ENCODE measurements at regions not wholly inside any gene's neighbourhood (a gene's known extent, or its start where the extent isn't known, plus 50 kb on each side); places are given as distances from the start of the nearest gene placed in this dataset.
"Not testable (repeated sequence)": the region's sequence is repeated elsewhere in the genome, so short reads cannot be mapped to it uniquely, and the experiment has no call there.

DNA sequence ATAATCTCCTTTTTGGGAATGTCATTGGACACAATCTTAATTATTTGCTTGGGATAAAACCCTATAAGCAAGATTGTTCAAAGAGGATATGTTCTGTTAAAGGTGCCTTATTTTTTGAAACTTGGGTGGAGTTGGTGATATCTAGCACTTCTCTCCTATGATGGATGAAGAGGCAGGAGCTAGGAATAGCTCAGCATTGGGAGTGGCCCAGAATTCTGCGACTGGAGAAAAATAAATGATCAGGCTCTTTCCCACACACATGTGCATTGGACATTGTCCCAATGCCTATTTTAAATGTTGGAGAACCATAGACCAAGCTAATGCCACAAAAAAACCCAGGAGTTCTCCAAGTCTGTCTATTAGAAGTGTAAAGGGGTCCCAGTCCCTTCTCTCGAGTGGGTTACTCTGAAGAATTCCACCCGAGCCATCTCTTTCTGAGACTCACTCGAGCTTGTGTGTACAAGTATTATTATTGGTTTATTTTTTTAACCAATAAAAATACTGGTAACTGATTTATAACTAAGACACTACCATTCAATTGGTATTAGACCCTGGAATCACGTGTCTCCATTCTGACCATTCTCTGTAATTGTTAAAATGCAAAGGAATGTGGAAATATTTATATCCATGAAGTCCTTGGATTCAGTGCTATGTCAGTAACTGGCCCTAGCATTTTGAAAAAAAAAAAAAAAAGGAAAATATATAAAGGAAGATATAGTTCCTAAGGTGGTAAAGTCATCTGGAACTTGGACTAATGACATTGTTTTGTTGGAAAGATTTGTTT is 437.5 kb upstream of the TMEM132C start:
- no peak for DNase-seq

DNA sequence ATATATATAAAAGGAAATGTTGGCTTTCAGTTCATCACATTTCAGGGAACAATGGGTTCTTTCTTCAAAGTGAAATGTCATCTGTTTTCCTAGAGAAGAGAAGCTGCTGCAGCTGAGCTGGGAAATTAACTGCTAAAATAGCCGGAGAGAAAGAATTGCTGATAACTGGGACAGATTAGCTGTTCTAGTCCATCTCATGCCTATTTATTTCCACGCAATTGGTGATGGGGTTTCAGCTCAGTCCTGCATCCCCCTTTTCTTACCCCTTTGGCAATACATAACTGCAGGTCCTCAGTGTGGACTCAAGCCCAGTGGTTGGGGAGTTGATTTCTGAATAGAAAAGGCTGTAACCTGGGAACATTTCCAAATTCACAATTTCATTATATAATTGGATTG is 436.9 kb upstream of the TMEM132C start:
- DNase-seq, result no peak

DNA sequence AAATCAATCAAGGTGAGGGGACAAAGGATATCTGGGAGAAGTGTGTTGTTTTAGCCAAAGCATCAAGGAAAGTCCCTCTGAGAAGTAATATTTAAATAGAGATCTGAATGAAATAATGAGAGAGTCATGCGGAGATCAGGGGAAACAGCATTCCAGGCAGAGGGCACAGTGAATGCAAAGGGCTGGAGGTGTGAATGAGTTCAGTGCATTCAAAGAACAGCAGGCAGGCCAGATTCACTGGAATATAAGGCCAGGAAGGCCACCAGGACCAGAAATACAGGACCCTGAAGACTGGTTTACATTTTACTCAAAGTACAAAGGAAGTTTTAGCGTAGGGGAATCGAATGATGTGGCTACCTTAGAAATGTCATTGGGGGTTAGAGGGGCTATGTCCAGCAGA is 436.2 kb upstream of the TMEM132C start:
- DNase-seq, result no peak

DNA sequence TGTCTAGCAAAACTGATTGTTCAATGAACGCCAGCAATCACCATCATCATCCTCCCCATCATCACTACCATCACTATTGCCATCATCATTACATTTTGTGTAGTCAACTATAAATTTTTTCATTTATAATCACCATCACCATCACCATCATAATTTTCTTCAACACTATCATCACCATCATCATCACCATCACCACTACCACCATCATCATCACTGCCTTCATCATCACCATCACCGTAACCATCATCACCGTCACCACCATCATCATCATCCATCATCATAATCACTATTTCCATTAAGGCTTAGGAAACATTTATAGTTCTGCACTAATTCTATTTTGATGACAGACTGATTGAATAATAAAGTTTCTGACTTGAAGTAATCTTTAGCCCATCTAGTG is 434.8 kb upstream of the TMEM132C start:
- no peak for DNase-seq

DNA sequence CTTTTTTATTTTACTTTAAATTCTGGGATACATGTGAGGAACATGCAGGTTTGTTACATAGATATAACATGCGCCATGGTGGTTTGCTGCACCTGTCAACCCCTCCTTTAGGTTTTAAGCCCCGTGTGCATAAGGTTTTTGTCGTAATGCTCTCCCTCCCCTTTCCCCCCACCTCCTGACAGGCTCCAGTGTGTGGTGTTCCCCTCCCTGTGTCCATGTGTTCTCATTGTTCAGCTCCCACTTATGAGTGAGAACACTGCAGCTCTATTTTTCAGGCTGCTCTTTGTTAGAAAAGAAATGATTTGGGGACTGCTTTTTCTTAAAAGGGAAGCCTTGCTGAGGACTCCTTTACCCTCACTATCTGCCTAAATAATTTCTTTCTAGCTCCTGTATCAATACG is 430.2 kb upstream of the TMEM132C start:
- DNase-seq, result not testable (repeated sequence)

DNA sequence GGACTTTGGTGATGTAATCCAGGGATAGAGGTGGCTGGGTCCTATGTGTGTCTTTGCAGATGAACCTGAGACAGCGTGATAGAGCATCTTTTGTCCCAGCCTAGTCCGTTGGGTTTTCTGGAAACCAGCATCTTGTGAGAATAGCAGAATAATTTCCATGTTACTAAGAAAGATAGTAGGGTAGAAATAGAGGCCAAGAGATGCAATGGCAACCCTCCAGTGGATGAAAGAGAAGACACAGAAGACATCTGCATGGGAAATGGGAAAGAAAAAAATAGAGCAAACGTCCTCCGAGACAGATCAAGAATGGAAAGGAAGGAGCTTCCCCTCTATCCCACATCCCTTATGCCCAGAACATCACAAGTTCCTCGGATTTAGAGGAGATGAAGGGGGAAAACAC is 409.3 kb upstream of the TMEM132C start:
- no peak for DNase-seq

DNA sequence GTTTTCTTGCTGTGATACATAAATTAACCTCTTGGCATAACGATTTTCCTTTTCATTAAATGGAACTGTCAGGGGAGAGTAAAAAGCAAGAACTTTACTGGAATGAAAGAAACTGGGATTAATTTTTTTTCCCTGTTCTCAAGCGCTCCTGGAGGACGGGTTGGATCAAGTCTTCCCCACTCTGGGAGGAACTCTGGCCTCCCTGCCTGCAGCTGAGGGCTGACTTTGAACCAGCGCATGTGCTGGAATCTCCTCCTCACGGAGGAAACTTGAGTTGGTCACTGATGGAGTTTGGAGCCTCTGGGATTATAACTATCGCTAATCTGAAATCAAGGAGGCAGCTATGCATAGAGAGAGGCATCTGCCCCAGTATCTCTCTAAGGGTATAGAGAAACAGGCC is 406.4 kb upstream of the TMEM132C start:
- no peak for DNase-seq

DNA sequence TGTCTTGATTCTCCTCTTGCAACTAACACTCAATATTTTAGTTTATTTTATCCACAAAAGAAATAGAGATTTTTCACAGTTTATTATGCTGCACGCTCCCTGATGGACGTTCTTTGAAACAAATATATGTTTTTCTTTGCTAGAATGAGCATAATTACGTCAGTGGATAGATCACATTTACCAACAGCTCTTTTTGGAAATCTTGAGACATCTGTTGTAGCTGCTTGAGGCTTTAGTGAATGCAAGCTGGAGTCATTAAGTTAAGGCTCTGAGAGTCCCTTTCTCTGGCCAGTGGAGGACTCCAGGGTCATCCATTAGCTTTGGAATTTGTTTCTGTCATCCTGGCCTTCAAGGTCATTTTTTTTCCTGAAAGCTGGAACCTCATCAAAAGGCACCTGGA is 405.6 kb upstream of the TMEM132C start:
- DNase-seq, result no peak

DNA sequence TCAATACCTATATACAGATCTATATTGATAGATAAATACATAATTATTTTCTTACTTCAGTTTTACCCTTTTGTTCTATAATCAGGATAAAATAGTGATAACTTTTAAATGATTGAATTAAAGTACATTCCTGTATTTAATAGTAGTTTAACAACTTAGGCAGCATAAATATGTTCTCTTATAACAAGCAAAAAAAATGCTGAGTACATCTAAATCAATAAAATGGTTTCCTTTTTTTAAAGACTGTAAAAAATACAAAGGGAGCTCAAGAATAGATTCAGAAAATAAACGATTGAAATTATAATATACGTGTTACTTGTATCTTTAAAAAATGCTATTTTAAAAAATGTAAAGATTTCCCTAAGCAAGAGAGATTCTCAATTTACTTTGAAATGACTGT is 393.7 kb upstream of the TMEM132C start:
- DNase-seq, result no peak

DNA sequence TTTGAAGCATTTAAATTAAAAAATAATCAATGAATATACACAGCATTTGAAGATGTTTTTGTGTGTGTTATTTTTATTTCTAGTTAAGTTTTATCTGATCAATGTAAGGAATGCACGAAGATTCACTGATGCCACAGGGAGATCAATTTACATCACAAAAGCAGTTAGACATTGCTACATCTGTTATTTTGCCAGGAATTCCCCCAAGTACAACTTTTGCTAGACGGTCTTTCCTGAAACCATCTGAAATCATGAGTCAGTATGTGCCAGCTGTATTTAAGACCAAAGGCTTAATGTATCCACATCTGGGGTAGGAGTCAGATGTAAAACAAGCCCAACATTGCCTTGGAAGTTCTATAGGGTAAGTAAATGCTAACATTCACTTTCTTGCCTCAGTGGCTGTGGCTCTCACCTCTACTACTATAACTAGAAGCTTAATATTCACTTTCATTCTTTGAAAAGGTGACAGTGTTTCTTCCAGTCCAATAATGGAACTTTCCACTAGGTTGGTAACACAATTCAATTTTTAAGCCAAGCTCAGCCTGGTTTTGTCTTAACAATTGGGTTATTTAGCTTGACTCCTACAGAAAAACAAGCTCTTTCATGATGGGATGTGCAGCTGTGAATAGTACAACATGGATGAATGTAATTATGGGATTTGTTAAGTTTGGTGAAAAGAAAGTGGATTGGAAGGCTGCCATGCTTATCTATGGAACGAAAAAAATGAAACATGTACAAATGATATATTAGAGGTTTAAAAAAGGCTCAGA is 385.4 kb upstream of the TMEM132C start:
- DNase-seq, result no peak

DNA sequence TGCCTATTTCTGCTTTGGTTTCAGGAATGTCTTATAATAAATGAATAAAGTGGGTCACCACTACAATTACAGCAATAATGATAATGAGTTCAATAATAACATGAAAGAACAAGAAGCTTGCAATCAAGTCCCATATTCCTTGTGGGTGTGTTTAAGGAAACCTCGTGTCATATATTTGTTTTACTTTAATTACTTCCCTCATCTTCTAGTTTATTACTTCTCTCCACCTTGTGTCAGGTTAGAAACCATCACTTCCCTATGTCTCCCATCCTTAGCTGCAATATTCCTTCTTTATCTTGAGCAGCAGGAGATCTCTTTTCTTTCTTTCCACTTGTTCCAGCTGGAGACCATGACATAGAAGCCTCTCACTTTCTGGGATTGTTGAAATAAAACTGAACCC is 384.0 kb upstream of the TMEM132C start:
- no peak for DNase-seq

DNA sequence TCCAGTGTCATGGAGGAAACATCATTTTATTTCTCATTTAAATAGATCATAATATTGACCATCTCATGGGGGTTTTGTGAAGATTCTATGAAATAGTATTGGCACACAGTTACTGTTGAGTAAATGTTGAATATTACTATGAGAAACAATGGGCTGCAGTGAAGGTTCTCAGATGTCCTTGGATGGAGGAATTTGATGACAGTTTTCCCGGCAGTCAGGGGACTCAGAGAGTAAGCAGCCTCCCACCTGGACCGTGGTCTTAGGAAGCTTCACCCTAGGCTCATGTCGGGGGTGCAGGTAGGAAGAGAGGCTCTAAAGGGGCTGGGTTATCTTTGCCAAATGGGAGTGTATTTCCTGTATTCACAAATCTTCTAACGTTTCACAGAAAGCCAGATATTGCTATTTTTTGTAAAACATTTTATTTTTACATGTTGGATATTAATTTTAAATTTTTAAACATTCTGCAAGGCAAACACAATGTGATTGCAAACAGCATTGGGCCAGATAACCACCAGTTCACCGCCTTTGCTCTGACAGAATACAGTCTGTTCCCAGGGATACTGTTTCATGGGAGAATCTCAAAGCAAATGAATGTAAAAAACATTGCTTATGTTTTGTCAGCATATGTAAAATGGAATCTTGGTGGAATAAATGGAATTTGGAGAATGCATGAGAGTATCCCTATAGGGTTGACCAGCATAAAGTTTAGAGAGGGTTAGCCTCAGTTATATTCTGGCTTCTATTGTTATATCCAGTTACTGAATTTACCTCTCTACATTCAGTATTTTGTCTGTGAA is 380.8 kb upstream of the TMEM132C start:
- no peak for DNase-seq

DNA sequence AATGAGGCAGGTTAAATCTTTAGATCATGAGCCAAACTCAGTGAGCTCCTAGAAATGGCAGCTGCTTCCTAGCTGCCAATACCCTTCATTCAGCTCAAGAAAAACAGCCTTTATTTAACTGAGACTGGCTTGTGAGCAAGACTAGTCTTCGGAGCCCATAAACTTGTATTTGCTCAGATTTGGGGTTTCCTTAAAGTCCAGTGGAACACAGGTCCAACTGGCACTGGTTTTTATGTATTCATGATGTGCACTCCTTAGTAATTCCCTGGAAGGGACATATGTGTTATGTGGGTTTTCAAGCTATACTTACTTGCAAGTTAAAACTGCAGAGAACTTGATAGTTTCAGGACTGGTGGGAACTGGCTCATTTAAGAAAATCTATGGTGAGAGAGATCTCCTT is 380.1 kb upstream of the TMEM132C start:
- DNase-seq, result no peak

DNA sequence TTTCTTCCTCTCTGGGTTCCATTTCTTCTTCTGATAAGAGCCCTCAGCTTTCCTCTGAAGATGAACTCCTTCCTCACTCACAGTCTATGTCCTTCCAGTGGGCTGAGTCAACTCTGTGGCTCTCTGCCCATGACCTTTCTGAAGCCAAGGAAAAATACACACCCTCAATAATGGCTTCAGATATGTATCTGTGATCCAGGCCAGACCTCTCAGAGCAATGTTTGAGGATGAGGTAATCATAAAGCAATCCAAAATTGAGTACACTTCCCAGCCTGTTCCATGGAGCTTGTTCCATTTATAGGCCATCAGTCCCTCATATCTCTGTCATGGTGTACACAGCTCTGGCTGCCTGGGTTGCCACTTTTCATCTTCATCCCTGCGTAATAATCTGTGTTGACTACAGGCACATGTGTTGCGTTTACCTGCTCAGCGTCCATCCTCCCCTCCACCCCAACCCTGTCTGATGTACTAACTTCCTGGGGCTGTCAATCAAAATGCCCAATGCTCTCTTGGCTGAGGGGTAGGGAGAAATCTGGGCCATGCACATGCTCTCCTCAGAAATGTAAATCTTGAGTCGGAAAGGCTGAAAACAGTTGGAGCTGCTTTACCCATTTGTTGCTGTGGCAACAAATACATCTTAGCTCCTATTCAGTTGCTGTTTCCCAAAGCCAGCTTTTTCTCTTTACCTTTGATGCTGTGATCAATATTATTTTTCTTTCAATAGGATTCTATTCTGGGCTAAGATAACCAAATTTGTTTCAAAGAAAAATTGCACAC is 377.8 kb upstream of the TMEM132C start:
- DNase-seq, result no peak

DNA sequence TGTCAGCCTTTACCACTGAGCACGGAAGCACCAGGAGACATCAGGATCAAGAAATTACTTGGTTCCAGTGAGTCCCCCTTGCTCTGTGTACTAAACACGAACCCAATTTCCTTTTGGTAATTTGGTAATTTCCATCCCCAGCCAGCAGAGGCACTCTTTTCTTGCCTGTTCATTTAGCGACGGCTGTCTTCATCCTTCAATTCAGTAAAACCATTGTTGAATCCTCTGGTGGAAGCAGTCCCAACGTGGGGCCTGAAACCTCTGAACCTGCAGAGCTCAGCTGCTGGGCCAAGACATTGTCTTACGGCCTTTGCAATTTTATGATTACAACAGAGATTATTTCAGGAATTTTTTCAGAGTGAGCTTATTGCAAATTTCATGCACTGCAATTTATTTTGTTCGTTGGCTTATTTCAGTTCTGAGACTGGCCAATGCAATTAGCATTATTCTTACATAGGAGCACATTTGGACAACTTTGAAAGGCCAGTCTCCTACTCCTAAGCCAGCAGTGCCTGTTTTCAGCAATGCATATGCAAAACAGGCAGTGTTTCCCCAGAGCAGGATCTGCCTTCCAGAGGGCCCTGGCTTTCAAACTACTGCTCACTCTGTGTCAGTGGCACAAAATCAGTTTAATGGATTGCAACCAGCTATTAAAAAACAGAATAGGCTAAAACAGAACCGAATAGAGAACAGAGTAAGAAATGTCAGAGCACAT is 372.9 kb upstream of the TMEM132C start:
- DNase-seq, result no peak

DNA sequence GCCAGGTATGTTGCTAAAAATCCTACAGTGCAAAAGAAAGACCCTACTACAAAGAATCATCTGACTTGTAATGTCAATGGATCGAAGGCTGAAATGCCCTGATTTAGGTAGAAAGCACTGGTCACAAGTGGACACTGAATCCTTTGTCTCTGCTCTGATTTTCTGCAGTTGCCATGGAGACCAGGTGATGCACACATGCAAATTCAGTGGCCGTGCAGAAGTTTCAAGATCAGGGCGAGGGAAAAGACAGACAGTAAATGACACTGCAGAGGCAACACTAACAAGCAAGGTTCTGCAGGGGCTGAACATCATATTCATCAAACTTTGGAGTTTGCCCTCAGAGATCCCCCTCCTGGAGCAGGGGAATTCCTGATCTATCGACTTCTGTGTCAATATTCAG is 370.3 kb upstream of the TMEM132C start:
- no peak for DNase-seq

DNA sequence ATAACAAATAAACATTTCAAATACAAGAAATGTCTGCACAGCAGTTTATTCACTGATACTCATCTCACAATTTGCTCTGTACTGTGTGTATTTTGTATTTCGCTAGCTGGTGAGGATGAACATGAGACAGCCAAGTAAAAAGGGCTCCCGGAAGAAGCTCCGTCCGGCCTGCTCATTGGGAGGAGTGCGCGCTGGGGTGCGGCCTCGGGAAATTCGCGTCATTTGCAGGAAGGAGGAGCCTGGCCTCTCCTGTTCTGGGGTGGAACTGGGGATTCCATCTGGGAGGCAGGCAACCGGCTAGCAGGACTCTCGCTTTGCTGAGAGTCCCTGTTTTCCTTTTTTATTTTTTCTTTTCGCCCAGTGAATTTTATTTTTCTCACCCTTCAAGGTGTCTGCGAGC is 368.4 kb upstream of the TMEM132C start:
- DNase-seq, result no peak

DNA sequence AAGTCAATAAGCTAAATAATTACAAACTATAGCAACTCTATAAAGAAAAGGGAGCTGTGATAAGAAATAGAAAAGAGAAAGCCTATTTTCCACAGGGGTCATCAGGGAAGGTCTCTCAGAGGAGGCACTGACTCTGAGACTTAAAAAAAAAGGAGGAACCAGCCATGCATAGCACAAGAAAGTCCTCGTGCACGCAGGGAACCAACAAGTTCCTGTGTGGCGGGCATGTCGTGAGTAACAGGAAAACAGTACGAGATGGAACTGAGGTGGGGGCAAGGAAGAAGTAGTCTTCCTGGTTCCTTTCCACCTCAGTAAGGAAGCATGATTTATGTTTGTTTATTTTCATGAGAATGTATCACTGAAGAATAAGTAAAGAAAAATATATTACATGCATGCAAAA is 367.0 kb upstream of the TMEM132C start:
- DNase-seq, result no peak

DNA sequence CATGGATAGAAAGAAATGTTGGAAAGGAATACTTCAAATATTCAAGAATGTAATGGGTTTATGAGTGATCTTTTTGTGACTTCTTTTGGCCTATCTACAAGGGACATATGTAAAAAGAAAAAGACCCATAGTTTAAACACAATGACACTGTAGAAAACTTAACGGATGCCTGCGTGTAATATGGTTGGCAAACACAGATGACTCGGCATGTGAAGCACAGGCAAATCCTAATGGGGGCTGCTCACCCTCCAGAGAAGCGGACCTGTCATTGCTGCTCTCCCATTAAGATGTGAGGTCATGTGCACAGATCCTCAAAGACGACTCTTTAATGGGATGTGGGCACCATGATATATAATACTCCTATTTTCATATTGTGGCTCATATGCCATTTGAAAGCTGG is 366.6 kb upstream of the TMEM132C start:
- no peak for DNase-seq

DNA sequence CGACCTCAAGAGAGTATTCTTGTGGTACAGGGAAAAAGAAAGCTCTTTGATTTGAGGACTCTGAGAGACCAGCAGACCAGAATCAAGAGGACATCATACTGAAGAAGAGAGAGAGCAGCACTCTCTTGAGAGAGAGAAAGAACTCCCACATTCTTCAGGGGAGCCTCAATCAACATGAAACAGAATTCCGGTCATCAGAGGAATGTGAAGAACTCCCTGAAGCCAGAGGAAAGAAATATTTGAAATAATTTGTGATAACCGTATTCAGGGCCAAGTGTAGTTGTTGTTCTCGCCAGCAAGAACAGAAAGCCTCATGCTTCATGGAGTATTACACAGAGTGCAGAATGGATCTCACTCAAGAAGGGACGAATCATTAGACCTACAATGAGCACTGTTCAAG is 363.8 kb upstream of the TMEM132C start:
- no peak for DNase-seq

DNA sequence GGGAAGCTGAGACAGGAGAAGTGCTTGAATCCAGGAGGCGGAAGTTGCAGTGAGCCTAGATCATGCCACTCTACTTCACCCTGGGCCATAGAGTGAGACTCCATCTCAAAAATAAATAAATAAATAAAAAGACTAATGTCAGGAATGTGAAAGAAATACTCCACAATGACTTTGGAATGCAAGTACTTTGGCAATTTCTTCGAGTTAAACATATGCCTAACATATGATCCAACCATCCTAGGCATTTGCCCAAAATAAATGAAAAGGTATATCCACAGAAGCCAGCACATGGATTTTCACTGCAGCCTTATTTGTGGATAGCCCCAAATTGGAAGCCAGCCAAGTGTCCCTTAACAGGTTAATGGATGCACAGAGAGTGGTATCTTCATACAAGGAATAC is 357.9 kb upstream of the TMEM132C start:
- DNase-seq, result no peak

DNA sequence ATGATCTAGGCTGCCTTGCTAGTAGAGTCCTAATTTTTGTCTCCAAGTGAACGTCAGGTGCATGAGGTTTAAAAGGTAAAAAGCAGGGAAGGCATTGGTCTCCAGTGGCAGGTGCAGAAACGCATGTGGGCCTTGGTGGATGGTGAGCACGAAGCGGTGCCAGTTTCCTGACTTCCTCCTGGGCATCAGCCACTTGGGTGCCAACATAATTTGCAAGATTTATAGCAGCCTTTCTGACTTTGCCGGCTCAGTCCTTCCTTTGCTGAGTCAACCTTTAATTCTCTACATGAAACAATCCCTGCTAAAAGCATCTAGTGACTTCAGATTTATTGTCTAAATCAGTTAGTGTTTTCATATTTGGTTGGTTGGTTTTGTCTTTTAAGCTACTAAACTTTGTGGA is 355.7 kb upstream of the TMEM132C start:
- no peak for DNase-seq

Measured in CD4-positive, alpha-beta T cell treated with Interleukin-17A for 1 hour (primary cell).